ENCODE measurements at regions not wholly inside any gene's neighbourhood (a gene's known extent, or its start where the extent isn't known, plus 50 kb on each side); places are given as distances from the start of the nearest gene placed in this dataset.

DNA sequence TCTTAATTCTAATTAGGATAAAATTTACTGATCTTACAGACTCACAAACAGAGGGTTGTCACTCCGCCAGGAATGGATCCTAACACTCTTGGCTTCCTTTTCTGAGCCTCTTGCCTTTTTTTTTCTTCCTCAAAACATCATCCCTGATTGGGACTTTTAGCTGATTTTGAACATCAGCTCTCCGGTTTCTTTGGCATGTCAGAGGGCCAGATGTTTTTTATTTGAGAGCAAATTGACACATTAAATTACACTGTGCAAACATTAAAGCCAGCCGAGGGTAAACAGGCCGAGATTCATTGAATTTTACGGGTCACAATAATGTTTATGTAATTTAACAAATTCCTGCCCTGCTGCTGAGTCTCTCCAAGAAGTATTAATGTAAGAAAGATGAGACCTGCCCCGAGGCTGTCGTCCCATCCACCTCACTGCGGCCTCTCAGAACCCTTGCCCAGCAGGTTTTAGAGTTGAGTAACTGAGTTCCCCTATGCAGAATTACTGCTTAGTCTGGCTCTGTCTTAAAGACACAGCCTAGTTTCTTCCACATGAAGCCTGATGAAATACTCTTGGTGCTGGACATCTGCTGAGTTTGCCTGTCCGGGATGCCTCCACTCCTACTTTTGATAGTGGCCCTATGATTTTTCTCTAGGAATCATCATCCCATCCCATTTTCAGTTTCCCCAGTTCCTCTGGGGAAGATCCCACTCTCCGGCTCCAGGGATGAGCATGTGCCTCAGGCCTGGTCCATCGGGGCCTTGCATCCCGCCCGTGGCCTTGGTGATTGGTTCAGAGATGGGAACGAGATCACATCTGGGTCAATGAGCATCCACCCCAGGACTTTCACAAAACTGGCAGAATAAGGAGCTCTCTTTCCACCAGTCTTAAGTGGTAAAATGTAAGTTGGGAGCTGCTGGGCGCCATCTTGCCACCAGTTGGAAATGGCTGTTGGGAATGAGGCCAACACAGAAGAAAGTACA lies 226.6 kb upstream of the TLE3 start (continued):
- TF ChIP-seq, protein P1, sequence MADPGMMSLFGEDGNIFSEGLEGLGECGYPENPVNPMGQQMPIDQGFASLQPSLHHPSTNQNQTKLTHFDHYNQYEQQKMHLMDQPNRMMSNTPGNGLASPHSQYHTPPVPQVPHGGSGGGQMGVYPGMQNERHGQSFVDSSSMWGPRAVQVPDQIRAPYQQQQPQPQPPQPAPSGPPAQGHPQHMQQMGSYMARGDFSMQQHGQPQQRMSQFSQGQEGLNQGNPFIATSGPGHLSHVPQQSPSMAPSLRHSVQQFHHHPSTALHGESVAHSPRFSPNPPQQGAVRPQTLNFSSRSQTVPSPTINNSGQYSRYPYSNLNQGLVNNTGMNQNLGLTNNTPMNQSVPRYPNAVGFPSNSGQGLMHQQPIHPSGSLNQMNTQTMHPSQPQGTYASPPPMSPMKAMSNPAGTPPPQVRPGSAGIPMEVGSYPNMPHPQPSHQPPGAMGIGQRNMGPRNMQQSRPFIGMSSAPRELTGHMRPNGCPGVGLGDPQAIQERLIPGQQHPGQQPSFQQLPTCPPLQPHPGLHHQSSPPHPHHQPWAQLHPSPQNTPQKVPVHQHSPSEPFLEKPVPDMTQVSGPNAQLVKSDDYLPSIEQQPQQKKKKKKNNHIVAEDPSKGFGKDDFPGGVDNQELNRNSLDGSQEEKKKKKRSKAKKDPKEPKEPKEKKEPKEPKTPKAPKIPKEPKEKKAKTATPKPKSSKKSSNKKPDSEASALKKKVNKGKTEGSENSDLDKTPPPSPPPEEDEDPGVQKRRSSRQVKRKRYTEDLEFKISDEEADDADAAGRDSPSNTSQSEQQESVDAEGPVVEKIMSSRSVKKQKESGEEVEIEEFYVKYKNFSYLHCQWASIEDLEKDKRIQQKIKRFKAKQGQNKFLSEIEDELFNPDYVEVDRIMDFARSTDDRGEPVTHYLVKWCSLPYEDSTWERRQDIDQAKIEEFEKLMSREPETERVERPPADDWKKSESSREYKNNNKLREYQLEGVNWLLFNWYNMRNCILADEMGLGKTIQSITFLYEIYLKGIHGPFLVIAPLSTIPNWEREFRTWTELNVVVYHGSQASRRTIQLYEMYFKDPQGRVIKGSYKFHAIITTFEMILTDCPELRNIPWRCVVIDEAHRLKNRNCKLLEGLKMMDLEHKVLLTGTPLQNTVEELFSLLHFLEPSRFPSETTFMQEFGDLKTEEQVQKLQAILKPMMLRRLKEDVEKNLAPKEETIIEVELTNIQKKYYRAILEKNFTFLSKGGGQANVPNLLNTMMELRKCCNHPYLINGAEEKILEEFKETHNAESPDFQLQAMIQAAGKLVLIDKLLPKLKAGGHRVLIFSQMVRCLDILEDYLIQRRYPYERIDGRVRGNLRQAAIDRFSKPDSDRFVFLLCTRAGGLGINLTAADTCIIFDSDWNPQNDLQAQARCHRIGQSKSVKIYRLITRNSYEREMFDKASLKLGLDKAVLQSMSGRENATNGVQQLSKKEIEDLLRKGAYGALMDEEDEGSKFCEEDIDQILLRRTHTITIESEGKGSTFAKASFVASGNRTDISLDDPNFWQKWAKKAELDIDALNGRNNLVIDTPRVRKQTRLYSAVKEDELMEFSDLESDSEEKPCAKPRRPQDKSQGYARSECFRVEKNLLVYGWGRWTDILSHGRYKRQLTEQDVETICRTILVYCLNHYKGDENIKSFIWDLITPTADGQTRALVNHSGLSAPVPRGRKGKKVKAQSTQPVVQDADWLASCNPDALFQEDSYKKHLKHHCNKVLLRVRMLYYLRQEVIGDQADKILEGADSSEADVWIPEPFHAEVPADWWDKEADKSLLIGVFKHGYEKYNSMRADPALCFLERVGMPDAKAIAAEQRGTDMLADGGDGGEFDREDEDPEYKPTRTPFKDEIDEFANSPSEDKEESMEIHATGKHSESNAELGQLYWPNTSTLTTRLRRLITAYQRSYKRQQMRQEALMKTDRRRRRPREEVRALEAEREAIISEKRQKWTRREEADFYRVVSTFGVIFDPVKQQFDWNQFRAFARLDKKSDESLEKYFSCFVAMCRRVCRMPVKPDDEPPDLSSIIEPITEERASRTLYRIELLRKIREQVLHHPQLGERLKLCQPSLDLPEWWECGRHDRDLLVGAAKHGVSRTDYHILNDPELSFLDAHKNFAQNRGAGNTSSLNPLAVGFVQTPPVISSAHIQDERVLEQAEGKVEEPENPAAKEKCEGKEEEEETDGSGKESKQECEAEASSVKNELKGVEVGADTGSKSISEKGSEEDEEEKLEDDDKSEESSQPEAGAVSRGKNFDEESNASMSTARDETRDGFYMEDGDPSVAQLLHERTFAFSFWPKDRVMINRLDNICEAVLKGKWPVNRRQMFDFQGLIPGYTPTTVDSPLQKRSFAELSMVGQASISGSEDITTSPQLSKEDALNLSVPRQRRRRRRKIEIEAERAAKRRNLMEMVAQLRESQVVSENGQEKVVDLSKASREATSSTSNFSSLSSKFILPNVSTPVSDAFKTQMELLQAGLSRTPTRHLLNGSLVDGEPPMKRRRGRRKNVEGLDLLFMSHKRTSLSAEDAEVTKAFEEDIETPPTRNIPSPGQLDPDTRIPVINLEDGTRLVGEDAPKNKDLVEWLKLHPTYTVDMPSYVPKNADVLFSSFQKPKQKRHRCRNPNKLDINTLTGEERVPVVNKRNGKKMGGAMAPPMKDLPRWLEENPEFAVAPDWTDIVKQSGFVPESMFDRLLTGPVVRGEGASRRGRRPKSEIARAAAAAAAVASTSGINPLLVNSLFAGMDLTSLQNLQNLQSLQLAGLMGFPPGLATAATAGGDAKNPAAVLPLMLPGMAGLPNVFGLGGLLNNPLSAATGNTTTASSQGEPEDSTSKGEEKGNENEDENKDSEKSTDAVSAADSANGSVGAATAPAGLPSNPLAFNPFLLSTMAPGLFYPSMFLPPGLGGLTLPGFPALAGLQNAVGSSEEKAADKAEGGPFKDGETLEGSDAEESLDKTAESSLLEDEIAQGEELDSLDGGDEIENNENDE (IDR thresholded peaks at IDR 0.05; ENCODE audit: insufficient replicate concordance, low read length), result no peak

Data from H1 (cell line).